ENCODE measurements at regions not wholly inside any gene's neighbourhood (a gene's known extent, or its start where the extent isn't known, plus 50 kb on each side); places are given as distances from the start of the nearest gene placed in this dataset.

GRCh38 chr10:4384245-4384644, 441.8 kb upstream of the AKR1E2 start:
- Histone ChIP-seq H3K4me3 (ENCODE audit: low read length) (no peak overlapping the region), H3K9me3 (ENCODE audit: control insufficient read depth, low read length) (no peaks in the 10 kb centered on the region), H3K27ac (ENCODE audit: low read length) (no peak overlapping the region), H3K27me3 (ENCODE audit: control insufficient read depth, insufficient read depth) (no peaks in the 10 kb centered on the region), H3K4me1 (ENCODE audit: control insufficient read depth, insufficient read depth, low read length) (no peaks in the 10 kb centered on the region)
- intact Hi-C loops (cut with DNase I) = loop anchor here in 1 of 4 donors (10.0 kb wide), 1 partner anchor 271 kb away; no protein-coding TSS in a partner anchor
- 51% methylated on average over 4 of the region's 4 CpGs for WGBS
- no peak for ATAC-seq
- DNase-seq = no peak

- 34% methylated on average over 4 of the region's 4 CpGs for WGBS
- no peaks in the 10 kb centered on the region for H3K27me3 ChIP-seq (ENCODE audit: control insufficient read depth, insufficient read depth)
- no peaks in the 10 kb centered on the region for H3K4me1 ChIP-seq (ENCODE audit: control insufficient read depth, insufficient read depth, low read length)
- no peak overlapping the region for H3K27ac ChIP-seq (ENCODE audit: low read length)
- H3K4me3 ChIP-seq (ENCODE audit: low read length) = no peak overlapping the region
- intact Hi-C loops (cut with DNase I) = loop anchor here in 1 of 4 donors (10.0 kb wide), 1 partner anchor 271 kb away; no protein-coding TSS in a partner anchor
- DNase-seq = no peak
- ATAC-seq = no peak
- no peaks in the 10 kb centered on the region for H3K9me3 ChIP-seq (ENCODE audit: control insufficient read depth, low read length)
Measured at GRCh38 chr10:4383651-4384098, 442.3 kb upstream of the AKR1E2 start.

- H3K9me3 ChIP-seq (ENCODE audit: control insufficient read depth, low read length) = no peaks in the 10 kb centered on the region
- 69% methylated on average over 1 of the region's 1 CpG for WGBS
- no peaks in the 10 kb centered on the region for H3K27me3 ChIP-seq (ENCODE audit: control insufficient read depth, insufficient read depth)
- H3K4me3 ChIP-seq (ENCODE audit: low read length) = no peak overlapping the region
- intact Hi-C loops (cut with DNase I) = loop anchor here in 1 of 4 donors (10.0 kb wide), 1 partner anchor 272 kb away; no protein-coding TSS in a partner anchor
- H3K27ac ChIP-seq (ENCODE audit: low read length) = no peak overlapping the region
- no peak for ATAC-seq
- no peak for DNase-seq
- H3K4me1 ChIP-seq (ENCODE audit: control insufficient read depth, insufficient read depth, low read length) = no peaks in the 10 kb centered on the region
Measured at GRCh38 chr10:4382811-4383210, 443.2 kb upstream of the AKR1E2 start.

- intact Hi-C loops (cut with DNase I) = no loop called here
- Histone ChIP-seq H3K27me3 (ENCODE audit: control insufficient read depth, insufficient read depth) (no peaks in the 10 kb centered on the region), H3K27ac (ENCODE audit: low read length) (no peak overlapping the region), H3K4me3 (ENCODE audit: low read length) (no peak overlapping the region), H3K9me3 (ENCODE audit: control insufficient read depth, low read length) (no peaks in the 10 kb centered on the region), H3K4me1 (ENCODE audit: control insufficient read depth, insufficient read depth, low read length) (no peaks in the 10 kb centered on the region)
- DNase-seq = no peak
- WGBS = 84% methylated on average over 2 of the region's 2 CpGs
- no peak for ATAC-seq
Measured at GRCh38 chr10:4373612-4374011, 452.4 kb upstream of the AKR1E2 start.

GRCh38 chr10:4373098-4373497, 452.9 kb upstream of the AKR1E2 start:
- Histone ChIP-seq H3K4me1 (ENCODE audit: control insufficient read depth, insufficient read depth, low read length) (no peaks in the 10 kb centered on the region), H3K27me3 (ENCODE audit: control insufficient read depth, insufficient read depth) (no peaks in the 10 kb centered on the region), H3K4me3 (ENCODE audit: low read length) (no peak overlapping the region), H3K9me3 (ENCODE audit: control insufficient read depth, low read length) (no peaks in the 10 kb centered on the region), H3K27ac (ENCODE audit: low read length) (no peak overlapping the region)
- intact Hi-C loops (cut with DNase I) = no loop called here
- ATAC-seq (no peak), DNase-seq (no peak)
- 90% methylated on average over 4 of the region's 4 CpGs for WGBS

- Histone ChIP-seq H3K27ac (ENCODE audit: low read length) (no peak overlapping the region), H3K4me1 (ENCODE audit: control insufficient read depth, insufficient read depth, low read length) (no peaks in the 10 kb centered on the region), H3K4me3 (ENCODE audit: low read length) (no peak overlapping the region), H3K9me3 (ENCODE audit: control insufficient read depth, low read length) (no peaks in the 10 kb centered on the region), H3K27me3 (ENCODE audit: control insufficient read depth, insufficient read depth) (no peaks in the 10 kb centered on the region)
- intact Hi-C loops (cut with DNase I) = no loop called here
- DNase-seq = no peak
- WGBS = 46% methylated on average over 6 of the region's 6 CpGs
- peak in 1 of 2 donors; percentile 50 for ATAC-seq
Measured at GRCh38 chr10:4372601-4373000, 453.4 kb upstream of the AKR1E2 start.

- no peaks in the 10 kb centered on the region for H3K9me3 ChIP-seq (ENCODE audit: control insufficient read depth, low read length)
- no peak for DNase-seq
- intact Hi-C loops (cut with DNase I) = no loop called here
- 95% methylated on average over 4 of the region's 4 CpGs for WGBS
- no peak for ATAC-seq
- no peak overlapping the region for H3K4me3 ChIP-seq (ENCODE audit: low read length)
- no peak overlapping the region for H3K27ac ChIP-seq (ENCODE audit: low read length)
- H3K4me1 ChIP-seq (ENCODE audit: control insufficient read depth, insufficient read depth, low read length) = no peaks in the 10 kb centered on the region
- H3K27me3 ChIP-seq (ENCODE audit: control insufficient read depth, insufficient read depth) = no peaks in the 10 kb centered on the region
Measured at GRCh38 chr10:4371691-4372295, 454.2 kb upstream of the AKR1E2 start.

- Histone ChIP-seq H3K9me3 (ENCODE audit: control insufficient read depth, low read length) (no peaks in the 10 kb centered on the region), H3K4me1 (ENCODE audit: control insufficient read depth, insufficient read depth, low read length) (no peaks in the 10 kb centered on the region), H3K4me3 (ENCODE audit: low read length) (no peak overlapping the region), H3K27ac (ENCODE audit: low read length) (no peak overlapping the region), H3K27me3 (ENCODE audit: control insufficient read depth, insufficient read depth) (no peaks in the 10 kb centered on the region)
- intact Hi-C loops (cut with DNase I) = no loop called here
- DNase-seq (no peak), ATAC-seq (no peak)
- WGBS = 53% methylated on average over 1 of the region's 1 CpG
Measured at GRCh38 chr10:4370376-4370775, 455.6 kb upstream of the AKR1E2 start.

GRCh38 chr10:4361581-4361980, 464.4 kb upstream of the AKR1E2 start:
- Histone ChIP-seq H3K27me3 (ENCODE audit: control insufficient read depth, insufficient read depth) (no peaks in the 10 kb centered on the region), H3K4me3 (ENCODE audit: low read length) (no peak overlapping the region), H3K9me3 (ENCODE audit: control insufficient read depth, low read length) (no peaks in the 10 kb centered on the region), H3K27ac (ENCODE audit: low read length) (no peak overlapping the region), H3K4me1 (ENCODE audit: control insufficient read depth, insufficient read depth, low read length) (no peaks in the 10 kb centered on the region)
- ATAC-seq = no peak
- WGBS = 65% methylated on average over 3 of the region's 3 CpGs
- intact Hi-C loops (cut with DNase I) = no loop called here
- DNase-seq = no peak

- Histone ChIP-seq H3K4me1 (ENCODE audit: control insufficient read depth, insufficient read depth, low read length) (no peaks in the 10 kb centered on the region), H3K9me3 (ENCODE audit: control insufficient read depth, low read length) (no peaks in the 10 kb centered on the region), H3K27me3 (ENCODE audit: control insufficient read depth, insufficient read depth) (no peaks in the 10 kb centered on the region), H3K4me3 (ENCODE audit: low read length) (no peak overlapping the region), H3K27ac (ENCODE audit: low read length) (no peak overlapping the region)
- WGBS = 73% methylated on average over 5 of the region's 5 CpGs
- peak in 2 of 3 donors; percentile 27 to 51 for DNase-seq
- peak in 1 of 2 donors; percentile 73 for ATAC-seq
- intact Hi-C loops (cut with DNase I) = no loop called here
Measured at GRCh38 chr10:4359003-4359402, 467.0 kb upstream of the AKR1E2 start.

- DNase-seq = no peak
- H3K4me3 ChIP-seq (ENCODE audit: low read length) = no peak overlapping the region
- ATAC-seq = no peak
- no peaks in the 10 kb centered on the region for H3K9me3 ChIP-seq (ENCODE audit: control insufficient read depth, low read length)
- no peaks in the 10 kb centered on the region for H3K27me3 ChIP-seq (ENCODE audit: control insufficient read depth, insufficient read depth)
- H3K4me1 ChIP-seq (ENCODE audit: control insufficient read depth, insufficient read depth, low read length) = no peaks in the 10 kb centered on the region
- no peak overlapping the region for H3K27ac ChIP-seq (ENCODE audit: low read length)
- intact Hi-C loops (cut with DNase I) = no loop called here
Measured at GRCh38 chr10:4357911-4358310, 468.1 kb upstream of the AKR1E2 start.

- intact Hi-C loops (cut with DNase I) = no loop called here
- ATAC-seq = no peak
Measured at GRCh38 chr10:4355350-4355749, 470.7 kb upstream of the AKR1E2 start.

More at GRCh38 chr10:4355350-4355749, 470.7 kb upstream of the AKR1E2 start:
- H3K4me3 ChIP-seq (ENCODE audit: low read length) = no peak overlapping the region
- H3K4me1 ChIP-seq (ENCODE audit: control insufficient read depth, insufficient read depth, low read length) = peaks cover 3% of the 10 kb centered on the region
- no peak overlapping the region for H3K27ac ChIP-seq (ENCODE audit: low read length)
- no peaks in the 10 kb centered on the region for H3K9me3 ChIP-seq (ENCODE audit: control insufficient read depth, low read length)
- 81% methylated on average over 1 of the region's 1 CpG for WGBS
- H3K27me3 ChIP-seq (ENCODE audit: control insufficient read depth, insufficient read depth) = no peaks in the 10 kb centered on the region
- DNase-seq = no peak
